ENCODE measurements at regions not wholly inside any gene's neighbourhood (a gene's known extent, or its start where the extent isn't known, plus 50 kb on each side); places are given as distances from the start of the nearest gene placed in this dataset.

Small RNA genes in the stretch of these regions (small RNA-seq; reads per million reads assigned to genes)
- gene AC097510.1 = 0 reads per million in 3 donors
